ENCODE measurements at regions not wholly inside any gene's neighbourhood (a gene's known extent, or its start where the extent isn't known, plus 50 kb on each side); places are given as distances from the start of the nearest gene placed in this dataset.

DNA sequence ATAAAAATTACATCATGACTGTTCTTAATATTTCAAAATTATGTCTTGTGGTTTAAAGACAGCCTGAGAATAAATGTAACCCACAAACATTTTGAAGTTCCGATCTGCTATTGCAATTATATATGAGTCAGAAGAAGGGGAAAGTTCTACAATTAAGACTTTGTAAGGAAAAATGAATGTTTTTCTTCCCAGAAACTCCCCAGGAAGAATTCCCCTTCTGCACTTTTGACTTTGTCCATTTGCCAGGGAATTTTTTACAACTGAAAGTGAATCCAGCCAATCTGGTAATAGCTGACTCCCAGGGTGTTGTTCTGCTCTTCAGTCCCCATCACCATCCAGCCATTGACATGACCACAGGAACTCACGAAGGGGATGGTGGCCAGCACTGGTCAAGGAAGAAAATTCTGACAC is 61.6 kb upstream of the NOCT start:
- no peak for TF ChIP-seq EZH2 (IDR thresholded peaks at IDR 0.05)
- TF ChIP-seq POLR2AphosphoS5 (IDR thresholded peaks at IDR 0.05; ENCODE audit: borderline replicate concordance, low read depth, low read length): no peak
